OCI-LY7 (cell line): ENCODE measurements at regions not wholly inside any gene's neighbourhood (a gene's known extent, or its start where the extent isn't known, plus 50 kb on each side); places are given as distances from the start of the nearest gene placed in this dataset.
A peak's percentile ranks its signal among the peaks of the same experiment; 100 is the strongest.

Experiments used
- BruUV-seq: library from RNA; stranded (reverse); fragments of 400-500 nt; replicated peaks from 2 replicates; lab custom pipeline; 2021; lab: Mats Ljungman, UMichigan
- CTCF ChIA-PET: fragments of 300-600 bp; sonication (Branson Sonifier 250); formaldehyde crosslinking; loops from one replicate; lab custom pipeline; 2022; ENCODE audit warnings: antibody characterized with exemption; ENCODE audit not compliant: unreplicated experiment; lab: Charles Lee
- POLR2A ChIA-PET: fragments of 300-600 bp; sonication (Branson Sonifier 250); formaldehyde crosslinking; loops from one replicate; lab custom pipeline; 2022; ENCODE audit warnings: antibody characterized with exemption; lab: Charles Lee
- DNase-seq: peaks from one replicate; pipeline ENCODE4 v3.0.0-alpha.2; 2015; ENCODE audit warnings: low spot score
- H2AFZ ChIP-seq: fragments of 200-600 bp; sonication (generic), shearing (Covaris generic); 2 replicates; pipeline ENCODE4 v1.6.1; 2014; ENCODE audit warnings: mild to moderate bottlenecking, antibody characterized with exemption, low read length, moderate library complexity
- H3K27ac ChIP-seq: fragments of 200-600 bp; sonication (generic); 2 replicates; pipeline ENCODE4 v1.5.1; 2014; ENCODE audit warnings: mixed run types, low read depth, mild to moderate bottlenecking, moderate library complexity, low read length, inconsistent platforms; ENCODE audit not compliant: poor library complexity, severe bottlenecking
- H3K36me3 ChIP-seq: fragments of 200-600 bp; sonication (generic); 2 replicates; pipeline ENCODE4 v1.6.1; 2014; ENCODE audit warnings: mild to moderate bottlenecking, antibody characterized with exemption, low read length, moderate library complexity, mixed read lengths; ENCODE audit not compliant: insufficient read depth
- H3K4me1 ChIP-seq: fragments of 200-600 bp; sonication (generic); 2 replicates; pipeline ENCODE4 v1.5.1; 2014; ENCODE audit warnings: mild to moderate bottlenecking, low read length; ENCODE audit not compliant: insufficient read depth, poor library complexity, severe bottlenecking
- H3K4me2 ChIP-seq: fragments of 200-600 bp; sonication (generic); 2 replicates; pipeline ENCODE4 v1.6.1; 2014; ENCODE audit warnings: mild to moderate bottlenecking, low read length
- H3K4me3 ChIP-seq: fragments of 200-600 bp; sonication (generic); 2 replicates; pipeline ENCODE4 v1.5.1; 2014; ENCODE audit warnings: mild to moderate bottlenecking, low read depth, low read length; ENCODE audit not compliant: poor library complexity, severe bottlenecking
- H3K79me2 ChIP-seq: fragments of 200-600 bp; sonication (generic); 2 replicates; pipeline ENCODE4 v1.6.1; 2016; ENCODE audit warnings: low read depth, mild to moderate bottlenecking, low read length, moderate library complexity, mixed read lengths; ENCODE audit not compliant: insufficient read depth
- H3K9me2 ChIP-seq: fragments of 200-600 bp; sonication (generic); 2 replicates; pipeline ENCODE4 v1.6.1; 2016; ENCODE audit warnings: mild to moderate bottlenecking, low read length, mixed read lengths; ENCODE audit not compliant: insufficient read depth
- H3K9me3 ChIP-seq: fragments of 200-600 bp; sonication (generic); 2 replicates; pipeline ENCODE4 v1.6.1; 2014; ENCODE audit warnings: mild to moderate bottlenecking, mixed run types, low read length, mixed read lengths
- H4K20me1 ChIP-seq: fragments of 200-600 bp; sonication (generic); 2 replicates; pipeline ENCODE4 v1.6.1; 2014; ENCODE audit warnings: mild to moderate bottlenecking, antibody characterized with exemption, low read length, moderate library complexity, mixed read lengths; ENCODE audit not compliant: insufficient read depth
- CTCF ChIP-seq: fragments of 200-600 bp; sonication (generic); conservative IDR thresholded peaks from 2 replicates; pipeline ENCODE4 v1.5.1; 2014; ENCODE audit warnings: mild to moderate bottlenecking, antibody characterized with exemption, low read length, moderate library complexity, mixed read lengths
- EZH2phosphoT487 ChIP-seq: fragments of 200-600 bp; sonication (generic); IDR thresholded peaks from 2 replicates; pipeline ENCODE4 v1.6.1; 2018; ENCODE audit warnings: low read depth, borderline replicate concordance, mild to moderate bottlenecking, mixed run types, antibody characterized with exemption, low read length, moderate library complexity, mixed read lengths
- intact Hi-C: fragments of 100-400 bp; cut with micrococcal nuclease; formaldehyde crosslinking; loops from one replicate; pipeline ENCODE4 v1.10.0; 2022; ENCODE audit not compliant: unreplicated experiment

- no peak for DNase-seq
- H3K36me3 ChIP-seq = no peaks in the 10 kb centered on the region
- no peaks in the 10 kb centered on the region for H3K9me2 ChIP-seq
- no peak overlapping the region for H3K27ac ChIP-seq
- ChIA-PET CTCF (no interaction called here), POLR2A (interaction anchor here (0.7 kb wide), 1 partner anchor 199 kb away, joined by 3 read pairs; no protein-coding TSS in a partner anchor)
- no peaks in the 10 kb centered on the region for H4K20me1 ChIP-seq
- H3K4me1 ChIP-seq = no peaks in the 10 kb centered on the region
- intact Hi-C loops = no loop called here
- TF ChIP-seq EZH2phosphoT487 = no peak
- no peak for TF ChIP-seq CTCF
- 0 out of 2 replicates have a peak, but pooled peaks cover 9% of the 10 kb centered on the region for H3K9me3 ChIP-seq
- H2AFZ ChIP-seq = no peak overlapping the region
- no peak overlapping the region for H3K4me3 ChIP-seq
- no peak overlapping the region for H3K4me2 ChIP-seq
- no peaks in the 10 kb centered on the region for H3K79me2 ChIP-seq
- no TSS peak for BruUV-seq
Measured at GRCh38 chr17:70479779-70480178, 310.4 kb downstream of the KCNJ2 start.

- POLR2A ChIA-PET = no interaction called here
- 0 out of 2 replicates have a peak, but pooled peaks cover 9% of the 10 kb centered on the region for H3K9me3 ChIP-seq
- H3K4me2 ChIP-seq = no peak overlapping the region
- DNase-seq = peak; percentile 4
- H3K27ac ChIP-seq = no peak overlapping the region
- CTCF ChIA-PET = no interaction called here
- H3K9me2 ChIP-seq = peaks cover 5% of the 10 kb centered on the region; the same call in 1 of the 2 replicates
- intact Hi-C loops = no loop called here
- no peaks in the 10 kb centered on the region for H3K4me1 ChIP-seq
- no peaks in the 10 kb centered on the region for H3K79me2 ChIP-seq
- BruUV-seq = no TSS peak
- no peaks in the 10 kb centered on the region for H3K36me3 ChIP-seq
- H2AFZ ChIP-seq = no peak overlapping the region
- no peak overlapping the region for H3K4me3 ChIP-seq
- no peaks in the 10 kb centered on the region for H4K20me1 ChIP-seq
- TF ChIP-seq EZH2phosphoT487 = no peak
- TF ChIP-seq CTCF = no peak
Measured at GRCh38 chr17:70483624-70484023, 314.3 kb downstream of the KCNJ2 start.

- H3K79me2 ChIP-seq = no peaks in the 10 kb centered on the region
- H2AFZ ChIP-seq = no peak overlapping the region
- intact Hi-C loops = no loop called here
- no peak for DNase-seq
- H3K9me2 ChIP-seq = peaks cover 5% of the 10 kb centered on the region; the same call in 1 of the 2 replicates
- CTCF ChIA-PET = no interaction called here
- POLR2A ChIA-PET = interaction anchor here (0.7 to 1.0 kb wide), 2 partner anchors 1176 to 1198 kb away, joined by 3 to 5 read pairs; no protein-coding TSS in a partner anchor
- H3K36me3 ChIP-seq = no peaks in the 10 kb centered on the region
- H3K27ac ChIP-seq = no peak overlapping the region
- H3K4me3 ChIP-seq = no peak overlapping the region
- no peaks in the 10 kb centered on the region for H3K4me1 ChIP-seq
- no TSS peak for BruUV-seq
- H4K20me1 ChIP-seq = no peaks in the 10 kb centered on the region
- H3K4me2 ChIP-seq = no peak overlapping the region
- 0 out of 2 replicates have a peak, but pooled peaks cover 9% of the 10 kb centered on the region for H3K9me3 ChIP-seq
- TF ChIP-seq EZH2phosphoT487 (no peak), CTCF (no peak)
Measured at GRCh38 chr17:70484050-70484449, 314.7 kb downstream of the KCNJ2 start.
